WERI-Rb-1 (cell line): ENCODE measurements at regions not wholly inside any gene's neighbourhood (a gene's known extent, or its start where the extent isn't known, plus 50 kb on each side); places are given as distances from the start of the nearest gene placed in this dataset.

Experiments used
- DNase-seq: peaks from one replicate; pipeline ENCODE4 v3.0.0-alpha.2; 2020
- H3K27ac ChIP-seq: fragments of 250-450 bp; sonication (Bioruptor Pico); 2 replicates; pipeline ENCODE4 v1.5.1; 2020; ENCODE audit warnings: mild to moderate bottlenecking, moderate library complexity
- H3K27me3 ChIP-seq: fragments of 250-450 bp; sonication (Bioruptor Pico); 2 replicates; pipeline ENCODE4 v1.5.1; 2021; ENCODE audit warnings: mild to moderate bottlenecking, low read depth, moderate library complexity; ENCODE audit not compliant: insufficient read depth, severe bottlenecking
- H3K36me3 ChIP-seq: fragments of 250-450 bp; sonication (Bioruptor Pico); 2 replicates; pipeline ENCODE4 v1.5.1; 2020; ENCODE audit warnings: mild to moderate bottlenecking, moderate library complexity
- H3K4me3 ChIP-seq: 2 replicates; pipeline ENCODE4 v1.5.1; 2011; ENCODE audit warnings: low read depth, mild to moderate bottlenecking, control low read depth, low read length
- H3K9me3 ChIP-seq: fragments of 250-450 bp; sonication (Bioruptor Pico); 2 replicates; pipeline ENCODE4 v1.5.1; 2021; ENCODE audit warnings: mild to moderate bottlenecking, moderate library complexity; ENCODE audit not compliant: severe bottlenecking
- CTCF ChIP-seq: IDR thresholded peaks from 2 replicates; pipeline ENCODE4 v1.5.1; 2011; ENCODE audit warnings: low read depth, mild to moderate bottlenecking, control low read depth, inconsistent platforms, low read length

DNA sequence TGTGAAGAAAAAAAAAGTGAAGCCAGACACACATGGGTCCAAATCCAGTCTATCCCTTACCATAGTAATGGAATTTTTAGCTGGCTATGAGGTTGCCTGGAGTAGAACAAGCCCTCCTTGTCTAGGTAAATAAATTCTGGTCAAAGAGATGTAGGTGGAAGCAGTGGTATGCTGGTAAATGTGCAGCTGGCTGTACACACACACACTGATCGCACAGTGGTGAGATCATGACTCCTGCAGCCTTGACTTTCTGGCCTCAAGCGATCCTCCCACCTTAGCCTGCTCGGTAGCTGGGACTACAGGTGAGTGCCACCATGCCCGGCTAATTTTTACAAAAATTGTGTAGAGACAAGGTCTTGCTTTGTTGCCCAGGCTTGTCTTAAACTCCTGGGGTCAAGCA, 90.5 kb upstream of the FBXO11 start:
- Histone ChIP-seq H3K36me3 (no peaks in the 10 kb centered on the region), H3K9me3 (no peaks in the 10 kb centered on the region), H3K27me3 (no peaks in the 10 kb centered on the region), H3K4me3 (no peak overlapping the region), H3K27ac (no peak overlapping the region)
- DNase-seq: no peak
- no peak for TF ChIP-seq CTCF

GRCh38 chr2:47999512-47999911, 93.2 kb upstream of the FBXO11 start:
- Histone ChIP-seq H3K27ac (no peak overlapping the region), H3K9me3 (no peaks in the 10 kb centered on the region), H3K27me3 (no peaks in the 10 kb centered on the region)

GRCh38 chr2:48001498-48001897, 95.2 kb upstream of the FBXO11 start:
- no peak overlapping the region for H3K4me3 ChIP-seq
- no peak for DNase-seq
- H3K27ac ChIP-seq: no peak overlapping the region
- no peaks in the 10 kb centered on the region for H3K27me3 ChIP-seq
- no peaks in the 10 kb centered on the region for H3K9me3 ChIP-seq
- H3K36me3 ChIP-seq: no peaks in the 10 kb centered on the region
- no peak for TF ChIP-seq CTCF

More at GRCh38 chr2:47999512-47999911, 93.2 kb upstream of the FBXO11 start:
- H3K4me3 ChIP-seq: no peak overlapping the region
- no peak for TF ChIP-seq CTCF
- no peak for DNase-seq
- no peaks in the 10 kb centered on the region for H3K36me3 ChIP-seq

DNA sequence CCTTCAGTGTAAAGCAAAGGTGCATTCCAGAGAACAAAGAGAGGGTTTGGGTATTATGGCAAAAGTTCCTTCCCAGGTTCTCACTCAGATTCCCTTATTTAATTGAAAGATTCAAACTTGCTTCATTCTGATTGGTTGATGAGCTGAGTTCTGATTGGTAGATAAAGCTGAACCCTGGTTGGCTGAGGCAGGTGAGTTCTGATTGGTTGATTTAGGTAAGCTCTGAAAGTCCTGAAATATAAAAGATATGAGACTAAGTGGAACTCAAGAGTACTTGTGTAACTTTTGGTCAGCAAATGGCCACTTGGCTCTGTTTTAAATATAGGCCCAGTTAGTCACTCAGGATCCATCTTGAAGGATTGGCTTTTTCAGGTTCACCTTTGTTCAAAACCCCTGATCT, 99.8 kb upstream of the FBXO11 start:
- Histone ChIP-seq H3K27ac (no peak overlapping the region), H3K36me3 (no peaks in the 10 kb centered on the region), H3K4me3 (no peak overlapping the region), H3K27me3 (no peaks in the 10 kb centered on the region), H3K9me3 (no peaks in the 10 kb centered on the region)
- no peak for TF ChIP-seq CTCF
- no peak for DNase-seq

DNA sequence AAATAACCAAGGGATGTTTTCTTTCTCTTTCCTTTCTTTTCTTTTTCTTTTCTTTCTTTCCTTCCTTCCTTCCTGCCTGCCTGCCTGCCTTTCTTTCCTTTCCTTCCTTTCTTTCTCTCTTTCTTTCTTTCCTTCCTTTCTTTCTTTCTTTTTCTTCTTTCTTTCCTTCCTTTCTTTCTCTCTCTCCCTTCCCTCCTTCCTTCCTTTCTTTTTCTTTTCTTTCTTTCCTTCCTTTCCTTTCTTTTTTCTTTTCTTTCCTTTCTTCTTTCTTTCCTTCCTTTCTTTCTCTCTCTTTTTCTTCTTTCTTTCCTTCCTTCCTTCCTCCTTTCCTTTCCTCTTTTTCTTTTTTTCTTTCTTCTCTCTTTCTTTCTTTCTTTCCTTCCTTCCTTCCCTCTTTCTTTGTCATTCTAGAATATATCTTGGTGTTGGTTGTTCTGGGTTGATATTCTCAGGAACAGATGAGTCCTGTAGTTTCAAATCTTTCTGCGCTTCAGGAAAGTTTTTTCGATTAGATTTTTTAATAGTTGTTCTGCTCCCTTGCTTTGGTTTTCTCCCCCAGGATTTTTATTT, 101.5 kb upstream of the FBXO11 start:
- H3K9me3 ChIP-seq: no peaks in the 10 kb centered on the region
- no peak overlapping the region for H3K4me3 ChIP-seq
- no peak for TF ChIP-seq CTCF

DNA sequence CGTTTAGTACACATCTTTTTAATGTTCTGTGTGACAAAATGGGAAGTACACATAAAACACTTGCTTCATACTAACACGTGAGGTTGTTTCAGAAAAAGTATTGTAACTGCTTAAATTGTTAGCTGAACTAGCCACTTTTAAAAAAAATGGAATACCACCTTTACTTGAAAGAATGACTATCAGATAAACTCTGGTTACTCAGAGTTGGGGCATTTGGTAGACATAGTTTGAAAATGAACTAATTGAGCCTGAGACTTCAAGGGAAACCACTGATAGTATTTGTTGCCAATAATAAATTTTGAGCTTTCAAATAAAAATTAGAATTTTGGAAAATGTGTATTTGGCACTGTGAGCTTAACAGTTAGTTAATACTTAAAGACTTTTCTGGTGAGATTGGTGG, 103.0 kb upstream of the FBXO11 start:
- no peaks in the 10 kb centered on the region for H3K9me3 ChIP-seq
- no peak overlapping the region for H3K27ac ChIP-seq
- H3K4me3 ChIP-seq: no peak overlapping the region
- H3K36me3 ChIP-seq: no peaks in the 10 kb centered on the region
- TF ChIP-seq CTCF: no peak
- no peaks in the 10 kb centered on the region for H3K27me3 ChIP-seq
- no peak for DNase-seq

More for the DNA sequence above, 101.5 kb upstream of the FBXO11 start:
- DNase-seq: no peak
- no peak overlapping the region for H3K27ac ChIP-seq
- no peaks in the 10 kb centered on the region for H3K27me3 ChIP-seq
- no peaks in the 10 kb centered on the region for H3K36me3 ChIP-seq
